Inflammatory macrophage treated with lipopolysaccharide for 4 hours (primary cell): ENCODE measurements at regions not wholly inside any gene's neighbourhood (a gene's known extent, or its start where the extent isn't known, plus 50 kb on each side); places are given as distances from the start of the nearest gene placed in this dataset.

ENCODE experiments used
- DNase-seq: peaks from one replicate; pipeline ENCODE4 v3.0.0-alpha.2; 2020

GRCh38 chr13:67374391-67374790, 144.3 kb upstream of the PCDH9 start:
- no peak for DNase-seq

GRCh38 chr13:67372868-67373464, 142.8 kb upstream of the PCDH9 start:
- no peak for DNase-seq

- no peak for DNase-seq
Measured at GRCh38 chr13:67369895-67370660, 139.9 kb upstream of the PCDH9 start.

GRCh38 chr13:67367399-67367798, 137.3 kb upstream of the PCDH9 start:
- DNase-seq, result no peak

GRCh38 chr13:67366533-67366932, 136.4 kb upstream of the PCDH9 start:
- no peak for DNase-seq

GRCh38 chr13:67355812-67356476, 125.8 kb upstream of the PCDH9 start:
- DNase-seq, result no peak

GRCh38 chr13:67353941-67354340, 123.8 kb upstream of the PCDH9 start:
- no peak for DNase-seq

GRCh38 chr13:67353031-67353430, 122.9 kb upstream of the PCDH9 start:
- DNase-seq, result no peak

GRCh38 chr13:67351909-67352308, 121.8 kb upstream of the PCDH9 start:
- DNase-seq, result no peak

GRCh38 chr13:67351114-67351513, 121.0 kb upstream of the PCDH9 start:
- DNase-seq, result no peak

- DNase-seq, result no peak
Measured at GRCh38 chr13:67343777-67344176, 113.6 kb upstream of the PCDH9 start.

GRCh38 chr13:67341406-67341805, 111.3 kb upstream of the PCDH9 start:
- DNase-seq, result no peak

- no peak for DNase-seq
Measured at GRCh38 chr13:67330149-67330548, 100.0 kb upstream of the PCDH9 start.

- no peak for DNase-seq
Measured at GRCh38 chr13:67328895-67329294, 98.8 kb upstream of the PCDH9 start.

- no peak for DNase-seq
Measured at GRCh38 chr13:67318860-67319259, 88.7 kb upstream of the PCDH9 start.

GRCh38 chr13:67318398-67318797, 88.3 kb upstream of the PCDH9 start:
- no peak for DNase-seq

- DNase-seq, result no peak
Measured at GRCh38 chr13:67314405-67314804, 84.3 kb upstream of the PCDH9 start.

GRCh38 chr13:67308004-67308772, 78.1 kb upstream of the PCDH9 start:
- no peak for DNase-seq

- no peak for DNase-seq
Measured at GRCh38 chr13:67306742-67307141, 76.6 kb upstream of the PCDH9 start.

- DNase-seq, result no peak
Measured at GRCh38 chr13:67303661-67304333, 73.7 kb upstream of the PCDH9 start.

- no peak for DNase-seq
Measured at GRCh38 chr13:67299751-67300150, 69.6 kb upstream of the PCDH9 start.

GRCh38 chr13:67299072-67299635, 69.0 kb upstream of the PCDH9 start:
- DNase-seq, result no peak

- no peak for DNase-seq
Measured at GRCh38 chr13:67298297-67298696, 68.2 kb upstream of the PCDH9 start.
